ENCODE measurements at regions not wholly inside any gene's neighbourhood (a gene's known extent, or its start where the extent isn't known, plus 50 kb on each side); places are given as distances from the start of the nearest gene placed in this dataset.

DNA sequence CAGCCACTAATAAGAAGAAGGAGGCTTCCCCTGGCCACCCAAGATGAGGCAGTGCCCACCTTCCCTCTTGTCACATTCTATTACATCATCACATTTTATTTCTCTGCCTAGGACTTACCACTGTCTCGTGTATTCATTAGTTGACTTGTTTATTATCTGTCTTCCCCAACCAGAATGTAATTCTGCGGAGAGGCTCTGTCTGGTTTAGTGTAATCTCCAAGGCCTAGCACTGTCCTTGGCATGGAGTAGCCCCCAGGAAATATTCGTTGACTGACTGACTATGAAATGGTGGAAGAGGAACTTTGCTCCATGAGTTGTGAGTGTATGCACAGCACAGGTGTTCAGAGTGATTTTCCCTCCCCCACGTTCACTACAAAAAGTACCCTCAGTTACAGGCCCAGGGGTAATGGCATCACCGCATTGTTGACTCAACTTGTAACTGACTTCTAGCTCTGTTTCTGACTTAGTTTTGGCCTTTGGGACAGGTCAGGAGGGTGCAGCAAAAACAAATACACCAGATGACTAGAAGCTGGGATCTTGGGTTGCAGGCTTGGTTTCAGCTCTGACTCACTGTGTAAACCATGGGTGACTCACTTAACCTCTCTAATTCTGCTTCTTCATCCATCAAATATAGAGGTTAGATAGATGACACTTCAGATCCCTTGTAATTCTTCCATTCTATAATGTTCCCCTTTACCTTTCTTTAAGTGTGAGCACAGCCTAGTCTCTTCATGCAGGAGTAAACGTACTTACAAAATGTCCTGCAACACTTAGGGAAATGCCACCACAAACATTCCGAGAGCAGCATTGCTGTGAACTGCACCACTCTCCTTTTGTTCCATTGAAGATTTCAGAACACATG is 229.7 kb downstream of the KCNRG start (continued):
- TF ChIP-seq, protein P1, sequence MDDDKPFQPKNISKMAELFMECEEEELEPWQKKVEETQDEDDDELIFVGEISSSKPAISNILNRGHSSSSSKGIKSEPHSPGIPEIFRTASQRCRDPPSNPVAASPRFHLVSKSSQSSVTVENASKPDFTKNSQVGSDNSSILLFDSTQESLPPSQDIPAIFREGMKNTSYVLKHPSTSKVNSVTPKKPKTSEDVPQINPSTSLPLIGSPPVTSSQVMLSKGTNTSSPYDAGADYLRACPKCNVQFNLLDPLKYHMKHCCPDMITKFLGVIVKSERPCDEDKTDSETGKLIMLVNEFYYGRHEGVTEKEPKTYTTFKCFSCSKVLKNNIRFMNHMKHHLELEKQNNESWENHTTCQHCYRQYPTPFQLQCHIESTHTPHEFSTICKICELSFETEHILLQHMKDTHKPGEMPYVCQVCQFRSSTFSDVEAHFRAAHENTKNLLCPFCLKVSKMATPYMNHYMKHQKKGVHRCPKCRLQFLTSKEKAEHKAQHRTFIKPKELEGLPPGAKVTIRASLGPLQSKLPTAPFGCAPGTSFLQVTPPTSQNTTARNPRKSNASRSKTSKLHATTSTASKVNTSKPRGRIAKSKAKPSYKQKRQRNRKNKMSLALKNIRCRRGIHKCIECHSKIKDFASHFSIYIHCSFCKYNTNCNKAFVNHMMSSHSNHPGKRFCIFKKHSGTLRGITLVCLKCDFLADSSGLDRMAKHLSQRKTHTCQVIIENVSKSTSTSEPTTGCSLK (tag by site-specific recombination; IDR thresholded peaks at IDR 0.05) = no peak
- TF ChIP-seq ZNF2 (tag by site-specific recombination; IDR thresholded peaks at IDR 0.05) (0 out of 2 replicates have a peak, but pooled peaks have one; percentile 35), ZNF514 (tag by site-specific recombination; IDR thresholded peaks at IDR 0.05) (no peak), ZNF623 (tag by site-specific recombination; IDR thresholded peaks at IDR 0.05) (no peak), ZBTB17 (tag by site-specific recombination; IDR thresholded peaks at IDR 0.05) (no peak), ZNF830 (tag by site-specific recombination; IDR thresholded peaks at IDR 0.05; ENCODE audit: low read depth) (no peak), ZNF76 (tag by site-specific recombination; IDR thresholded peaks at IDR 0.05; ENCODE audit: borderline replicate concordance, low read depth) (no peak), ZNF133 (tag by site-specific recombination; IDR thresholded peaks at IDR 0.05) (no peak), TCF7L2 (IDR thresholded peaks at IDR 0.05; ENCODE audit: borderline replicate concordance, low read depth, low read length) (no peak), ZNF16 (tag by site-specific recombination; IDR thresholded peaks at IDR 0.05; ENCODE audit: low read depth) (no peak), ZNF175 (tag by site-specific recombination; IDR thresholded peaks at IDR 0.05) (no peak), ZNF626 (tag by site-specific recombination; IDR thresholded peaks at IDR 0.05) (no peak), ZNF621 (tag by site-specific recombination; IDR thresholded peaks at IDR 0.05) (no peak), ZNF292 (tag by site-specific recombination; IDR thresholded peaks at IDR 0.05; ENCODE audit: borderline replicate concordance, low read depth) (no peak), MEIS1 (CRISPR knock-in tag; IDR thresholded peaks at IDR 0.05; ENCODE audit: borderline replicate concordance) (peak; percentile 52; the same call in 1 of the 2 replicates), KLF8 (tag by site-specific recombination; IDR thresholded peaks at IDR 0.05) (no peak), ZNF658 (tag by site-specific recombination; IDR thresholded peaks at IDR 0.05) (no peak), ZNF274 (IDR thresholded peaks at IDR 0.05; ENCODE audit: low read length) (no peak), ZNF274 (tag by site-specific recombination; IDR thresholded peaks at IDR 0.05; ENCODE audit: borderline replicate concordance) (no peak)
- TF ChIP-seq, protein P2, sequence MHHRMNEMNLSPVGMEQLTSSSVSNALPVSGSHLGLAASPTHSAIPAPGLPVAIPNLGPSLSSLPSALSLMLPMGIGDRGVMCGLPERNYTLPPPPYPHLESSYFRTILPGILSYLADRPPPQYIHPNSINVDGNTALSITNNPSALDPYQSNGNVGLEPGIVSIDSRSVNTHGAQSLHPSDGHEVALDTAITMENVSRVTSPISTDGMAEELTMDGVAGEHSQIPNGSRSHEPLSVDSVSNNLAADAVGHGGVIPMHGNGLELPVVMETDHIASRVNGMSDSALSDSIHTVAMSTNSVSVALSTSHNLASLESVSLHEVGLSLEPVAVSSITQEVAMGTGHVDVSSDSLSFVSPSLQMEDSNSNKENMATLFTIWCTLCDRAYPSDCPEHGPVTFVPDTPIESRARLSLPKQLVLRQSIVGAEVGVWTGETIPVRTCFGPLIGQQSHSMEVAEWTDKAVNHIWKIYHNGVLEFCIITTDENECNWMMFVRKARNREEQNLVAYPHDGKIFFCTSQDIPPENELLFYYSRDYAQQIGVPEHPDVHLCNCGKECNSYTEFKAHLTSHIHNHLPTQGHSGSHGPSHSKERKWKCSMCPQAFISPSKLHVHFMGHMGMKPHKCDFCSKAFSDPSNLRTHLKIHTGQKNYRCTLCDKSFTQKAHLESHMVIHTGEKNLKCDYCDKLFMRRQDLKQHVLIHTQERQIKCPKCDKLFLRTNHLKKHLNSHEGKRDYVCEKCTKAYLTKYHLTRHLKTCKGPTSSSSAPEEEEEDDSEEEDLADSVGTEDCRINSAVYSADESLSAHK (tag by site-specific recombination; IDR thresholded peaks at IDR 0.05) = no peak
- TF ChIP-seq, protein P3, sequence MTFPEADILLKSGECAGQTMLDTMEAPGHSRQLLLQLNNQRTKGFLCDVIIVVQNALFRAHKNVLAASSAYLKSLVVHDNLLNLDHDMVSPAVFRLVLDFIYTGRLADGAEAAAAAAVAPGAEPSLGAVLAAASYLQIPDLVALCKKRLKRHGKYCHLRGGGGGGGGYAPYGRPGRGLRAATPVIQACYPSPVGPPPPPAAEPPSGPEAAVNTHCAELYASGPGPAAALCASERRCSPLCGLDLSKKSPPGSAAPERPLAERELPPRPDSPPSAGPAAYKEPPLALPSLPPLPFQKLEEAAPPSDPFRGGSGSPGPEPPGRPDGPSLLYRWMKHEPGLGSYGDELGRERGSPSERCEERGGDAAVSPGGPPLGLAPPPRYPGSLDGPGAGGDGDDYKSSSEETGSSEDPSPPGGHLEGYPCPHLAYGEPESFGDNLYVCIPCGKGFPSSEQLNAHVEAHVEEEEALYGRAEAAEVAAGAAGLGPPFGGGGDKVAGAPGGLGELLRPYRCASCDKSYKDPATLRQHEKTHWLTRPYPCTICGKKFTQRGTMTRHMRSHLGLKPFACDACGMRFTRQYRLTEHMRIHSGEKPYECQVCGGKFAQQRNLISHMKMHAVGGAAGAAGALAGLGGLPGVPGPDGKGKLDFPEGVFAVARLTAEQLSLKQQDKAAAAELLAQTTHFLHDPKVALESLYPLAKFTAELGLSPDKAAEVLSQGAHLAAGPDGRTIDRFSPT (tag by site-specific recombination; IDR thresholded peaks at IDR 0.05) = peak; percentile 53; the same call in 1 of the 2 replicates

All from HEK293 (cell line).